Stomach (tissue), 8 donors: ENCODE measurements at regions not wholly inside any gene's neighbourhood (a gene's known extent, or its start where the extent isn't known, plus 50 kb on each side); places are given as distances from the start of the nearest gene placed in this dataset.

ENCODE experiments used
- DNase-seq, 2 donors: peaks; one replicate each; pipeline versions ENCODE4 v3.0.0 to v3.0.0-alpha.2; 2013 to 2019
- H3K27ac ChIP-seq, 5 donors: fragments of 200-600 bp in 4 of 5; sonication (generic) in 4 of 5; one replicate each; pipeline ENCODE4 v1.5.1; 2013 to 2019; ENCODE audit warnings: mild to moderate bottlenecking in 1 of 5, moderate library complexity in 1 of 5
- H3K27me3 ChIP-seq, 3 donors: fragments of 200-600 bp; sonication (generic); one replicate each; pipeline ENCODE4 v1.5.1; 2017 to 2019; ENCODE audit warnings: mixed run types in 1 of 3
- H3K36me3 ChIP-seq, 4 donors: fragments of 200-600 bp; sonication (generic); 1 replicate in 3 of 4; 2 replicates in 1 of 4; pipeline ENCODE4 v1.5.1; 2016 to 2019
- H3K4me1 ChIP-seq, 4 donors: fragments of 200-600 bp; sonication (generic); one replicate each; pipeline ENCODE4 v1.5.1; 2016 to 2019
- H3K4me3 ChIP-seq, 4 donors: fragments of 200-600 bp; sonication (generic) in 3 of 4; one replicate each; pipeline ENCODE4 v1.5.1; 2016 to 2019; ENCODE audit warnings: mild to moderate bottlenecking in 1 of 4
- H3K9me3 ChIP-seq, 4 donors: fragments of 200-600 bp; sonication (generic); one replicate each; pipeline ENCODE4 v1.5.1; 2016 to 2019
- CTCF ChIP-seq, 7 experiments: fragments of 450-650 bp in 4 of 7; fragments of 200-600 bp in 3 of 7; sonication (generic) in 3 of 7; IDR thresholded peaks; one replicate each; pipeline ENCODE4 v1.5.1; 2016 to 2019; ENCODE audit warnings: antibody characterized with exemption in 7 of 7, control low read depth in 2 of 7, mild to moderate bottlenecking in 1 of 7
- EP300 ChIP-seq: sonication (generic); formaldehyde crosslinking; IDR thresholded peaks from one replicate; pipeline ENCODE4 v1.6.1; 2017; ENCODE audit warnings: antibody characterized with exemption
- POLR2A ChIP-seq, 4 donors: fragments of 450-650 bp; IDR thresholded peaks; one replicate each; pipeline ENCODE4 v1.6.1; 2016; ENCODE audit warnings: antibody characterized with exemption in 4 of 4, control low read depth in 2 of 4, mild to moderate bottlenecking in 1 of 4, moderate library complexity in 1 of 4
- POLR2AphosphoS5 ChIP-seq, 3 donors: sonication (generic); formaldehyde crosslinking; IDR thresholded peaks; one replicate each; pipeline ENCODE4 v1.6.1; 2016; ENCODE audit warnings: antibody characterized with exemption in 3 of 3
- WGBS, 5 donors: extraction: QIAGEN DNeasy Blood & Tissue Kit in 3 of 5; methylation state at CpG; one replicate each; pipeline versions ENCODE4 v1.1.5 to v1.1.7; 2013 to 2018; 5-methylcytosine and 5-hydroxymethylcytosine counted together
- intact Hi-C: fragments of 100-400 bp; cut with DNase I; formaldehyde crosslinking; loops from one replicate; pipeline ENCODE4 v1.15.1; 2023; ENCODE audit warnings: low total_unique reads
- donor health status: healthy with polysubstance abuse.
- donor health status: Bipolar disorder and iron deficiency.
- donor health status: healthy.

DNA sequence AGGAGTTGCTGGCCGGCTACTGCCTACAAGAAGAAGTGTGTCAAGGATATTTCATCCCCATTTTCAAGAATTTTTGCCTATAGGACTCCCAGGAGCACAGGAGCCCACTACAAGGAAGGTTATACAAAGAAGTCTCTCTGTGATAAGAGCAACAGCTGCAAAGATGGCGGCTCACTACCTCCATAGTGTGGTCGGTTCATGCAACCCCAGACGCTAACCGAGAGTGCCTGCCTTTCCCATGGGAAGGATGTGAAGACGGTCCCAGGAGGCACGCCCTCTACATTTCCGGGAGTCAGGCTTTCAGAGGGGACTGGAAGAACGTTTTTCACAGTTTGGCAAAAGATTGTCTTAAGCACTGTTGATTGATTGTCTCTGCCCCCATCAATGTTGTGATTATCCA is 816.3 kb downstream of the QKI start:
- H3K4me1 ChIP-seq: no peaks in the 10 kb centered on the region
- no peak overlapping the region for H3K27ac ChIP-seq
- 79 to 85% (median 81%) methylated on average over 8 to 9 of the region's 9 CpGs for WGBS, 5 donors
- H3K4me3 ChIP-seq: no peak overlapping the region
- TF ChIP-seq EP300 (no peak), POLR2AphosphoS5 (IDR thresholded peaks at IDR 0.05) (no peak), POLR2A (IDR thresholded peaks at IDR 0.05) (no peak)
- no peaks in the 10 kb centered on the region for H3K27me3 ChIP-seq
- intact Hi-C loops: no loop called here
- H3K36me3 ChIP-seq: no peaks in the 10 kb centered on the region
- no peak for DNase-seq
- no peaks in the 10 kb centered on the region for H3K9me3 ChIP-seq

DNA sequence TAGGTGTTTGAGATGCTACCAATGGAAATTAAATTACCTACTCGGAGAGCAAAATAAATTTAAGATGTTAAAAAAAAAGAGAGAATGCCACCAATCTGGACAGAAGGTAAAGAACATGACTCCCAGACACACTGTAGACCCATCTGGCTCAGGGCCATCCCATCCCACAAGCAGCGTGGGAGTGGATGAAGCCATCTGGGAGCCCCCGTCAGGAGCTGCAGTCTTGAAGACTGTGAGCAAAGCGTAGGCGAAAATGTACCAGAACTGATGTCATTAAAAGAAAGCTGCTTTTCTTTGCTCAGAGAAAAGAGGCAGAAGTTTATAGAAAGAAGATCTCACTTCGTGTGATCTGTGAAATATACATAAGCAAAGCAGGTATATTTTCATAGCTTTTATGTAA is 815.7 kb downstream of the QKI start:
- intact Hi-C loops: no loop called here
- TF ChIP-seq CTCF (IDR thresholded peaks at IDR 0.05) (no peak), EP300 (no peak), POLR2AphosphoS5 (IDR thresholded peaks at IDR 0.05) (no peak), POLR2A (IDR thresholded peaks at IDR 0.05) (no peak)
- no peak overlapping the region for H3K27ac ChIP-seq
- H3K27me3 ChIP-seq: no peaks in the 10 kb centered on the region
- H3K4me3 ChIP-seq: no peak overlapping the region
- no peaks in the 10 kb centered on the region for H3K36me3 ChIP-seq
- H3K4me1 ChIP-seq: no peaks in the 10 kb centered on the region
- H3K9me3 ChIP-seq: no peaks in the 10 kb centered on the region
- no peak for DNase-seq
- WGBS, 5 donors: 81 to 86% (median 85%) methylated on average over 6 of the region's 6 CpGs

DNA sequence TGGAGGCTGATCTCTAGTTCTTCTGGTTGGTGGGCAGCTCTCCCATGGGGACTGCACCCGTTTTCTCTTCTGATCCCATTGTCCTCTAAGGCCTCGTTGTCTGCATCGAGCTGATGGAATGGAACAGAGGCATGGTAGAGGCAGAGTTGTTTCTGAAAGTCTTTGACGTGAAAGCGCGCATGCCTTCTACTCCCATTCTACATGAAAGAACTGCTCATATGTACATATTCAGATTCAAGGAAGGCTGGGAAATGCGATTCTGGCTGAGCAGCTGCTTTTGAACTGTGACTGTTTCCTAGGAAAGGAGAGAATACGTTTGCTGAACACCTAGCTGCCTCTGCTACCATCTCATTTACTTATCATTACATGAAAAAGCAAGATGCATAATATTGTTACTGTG is 815.2 kb downstream of the QKI start:
- no peak overlapping the region for H3K27ac ChIP-seq
- H3K27me3 ChIP-seq: no peaks in the 10 kb centered on the region
- TF ChIP-seq POLR2AphosphoS5 (IDR thresholded peaks at IDR 0.05) (no peak), EP300 (no peak), POLR2A (IDR thresholded peaks at IDR 0.05) (no peak), CTCF (IDR thresholded peaks at IDR 0.05) (no peak)
- no peak overlapping the region for H3K4me3 ChIP-seq
- no peak for DNase-seq
- intact Hi-C loops: no loop called here
- no peaks in the 10 kb centered on the region for H3K4me1 ChIP-seq
- H3K9me3 ChIP-seq: no peaks in the 10 kb centered on the region
- 69 to 83% (median 82%) methylated on average over 8 of the region's 8 CpGs for WGBS, 5 donors
- H3K36me3 ChIP-seq: no peaks in the 10 kb centered on the region

DNA sequence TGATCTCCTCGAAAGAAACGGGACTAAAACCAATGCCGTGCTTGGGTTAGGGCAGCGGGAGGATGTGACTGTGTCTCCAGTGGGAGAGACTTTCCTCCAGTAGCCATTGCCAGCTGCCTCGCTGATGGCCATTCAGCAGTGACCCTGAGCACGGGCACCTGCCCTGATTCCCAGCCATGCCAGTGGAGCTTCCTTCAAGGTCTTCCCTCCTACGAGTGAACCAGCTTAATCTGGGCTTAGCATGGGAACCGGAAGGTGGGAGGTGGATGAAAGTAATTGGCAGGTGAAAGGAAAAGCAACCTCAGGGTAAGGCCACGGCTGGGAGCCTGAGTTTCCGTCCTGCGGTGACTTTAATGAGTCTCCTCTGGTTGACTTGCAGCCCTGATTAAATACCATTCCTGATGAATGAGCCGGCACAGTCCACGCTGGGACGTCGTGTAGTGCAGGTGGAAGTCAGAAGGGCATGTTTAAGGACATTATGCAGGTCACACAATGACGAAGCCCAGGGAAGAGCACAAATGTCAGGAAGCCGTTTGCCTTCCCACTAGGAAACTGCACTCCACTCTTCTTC is 813.5 kb downstream of the QKI start:
- Histone ChIP-seq H3K36me3 (no peaks in the 10 kb centered on the region), H3K9me3 (no peaks in the 10 kb centered on the region), H3K4me3 (no peak overlapping the region), H3K27ac (no peak overlapping the region), H3K27me3 (no peaks in the 10 kb centered on the region), H3K4me1 (no peaks in the 10 kb centered on the region)
- intact Hi-C loops: no loop called here
- TF ChIP-seq POLR2AphosphoS5 (IDR thresholded peaks at IDR 0.05): no peak
- no peak for TF ChIP-seq CTCF (IDR thresholded peaks at IDR 0.05)
- no peak for TF ChIP-seq POLR2A (IDR thresholded peaks at IDR 0.05)
- TF ChIP-seq EP300: no peak
- DNase-seq: no peak
- WGBS, 5 donors: 67 to 76% (median 74%) methylated on average over 17 of the region's 17 CpGs

GRCh38 chr6:164216839-164217238 is 802.3 kb downstream of the QKI start:
- no peaks in the 10 kb centered on the region for H3K4me1 ChIP-seq
- intact Hi-C loops: no loop called here
- peaks cover 0 to 7% (median 0%) of the 10 kb centered on the region in 4 donors for H3K9me3 ChIP-seq
- no peak overlapping the region for H3K4me3 ChIP-seq
- H3K27ac ChIP-seq: no peak overlapping the region
- no peak for DNase-seq
- TF ChIP-seq POLR2A (IDR thresholded peaks at IDR 0.05) (no peak), CTCF (IDR thresholded peaks at IDR 0.05) (no peak), EP300 (no peak), POLR2AphosphoS5 (IDR thresholded peaks at IDR 0.05) (no peak)
- H3K36me3 ChIP-seq: no peaks in the 10 kb centered on the region
- WGBS, 5 donors: 81 to 92% (median 88%) methylated on average over 10 of the region's 10 CpGs
- H3K27me3 ChIP-seq: no peaks in the 10 kb centered on the region
